Effector CD8-positive, alpha-beta T cell (primary cell): ENCODE measurements at regions not wholly inside any gene's neighbourhood (a gene's known extent, or its start where the extent isn't known, plus 50 kb on each side); places are given as distances from the start of the nearest gene placed in this dataset.

Experiments used
- DNase-seq: peaks from one replicate; lab custom pipeline; 2025; lab: John Stamatoyannopoulos, UW

GRCh38 chr16:6206080-6206479, 1108.5 kb upstream of the EEF2KMT start:
- no peak for DNase-seq

- DNase-seq, result no peak
Measured at GRCh38 chr16:6204945-6205344, 1107.3 kb upstream of the EEF2KMT start.

GRCh38 chr16:6200861-6201260, 1103.3 kb upstream of the EEF2KMT start:
- no peak for DNase-seq

- no peak for DNase-seq
Measured at GRCh38 chr16:6200271-6200670, 1102.7 kb upstream of the EEF2KMT start.

DNA sequence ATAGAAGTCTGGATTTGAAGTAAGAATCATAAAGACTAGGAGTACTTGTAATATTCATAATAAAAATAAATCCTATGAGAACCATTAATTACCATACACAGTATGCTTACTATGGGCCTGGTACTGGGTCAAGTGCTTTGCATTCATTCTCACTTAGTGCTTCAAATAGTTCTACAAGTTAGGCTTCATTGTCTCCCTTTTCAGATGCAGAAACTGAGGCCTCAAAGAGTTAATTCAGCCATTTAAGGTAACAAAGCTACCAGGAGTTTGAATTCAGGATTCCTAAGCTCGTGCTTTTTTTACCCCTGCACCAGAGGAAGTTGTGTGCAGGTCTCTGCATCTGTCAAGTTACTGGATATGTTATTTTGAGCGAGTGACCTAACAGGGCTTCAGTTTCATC, 1098.4 kb upstream of the EEF2KMT start:
- DNase-seq, result no peak

DNA sequence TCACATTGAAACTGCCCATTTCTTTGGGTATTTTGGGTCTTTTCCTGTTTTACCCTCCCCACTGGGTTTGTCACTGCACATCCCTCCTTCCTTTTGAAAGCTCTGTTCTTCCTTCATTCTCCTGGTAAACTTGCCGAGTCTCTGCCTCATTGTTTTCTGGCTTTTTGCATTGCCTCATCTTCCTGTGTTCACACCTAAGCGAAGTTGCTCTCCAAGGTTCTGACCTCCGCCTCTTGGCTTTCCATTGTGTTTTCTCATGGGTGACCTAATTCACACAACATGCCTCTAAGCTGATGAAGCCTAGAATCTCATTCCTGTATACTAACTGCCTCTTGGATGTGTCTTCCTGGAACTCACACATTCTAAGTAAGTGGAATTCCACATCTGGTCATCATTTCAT, 1096.1 kb upstream of the EEF2KMT start:
- no peak for DNase-seq

- no peak for DNase-seq
Measured at GRCh38 chr16:6192984-6193383, 1095.4 kb upstream of the EEF2KMT start.

DNA sequence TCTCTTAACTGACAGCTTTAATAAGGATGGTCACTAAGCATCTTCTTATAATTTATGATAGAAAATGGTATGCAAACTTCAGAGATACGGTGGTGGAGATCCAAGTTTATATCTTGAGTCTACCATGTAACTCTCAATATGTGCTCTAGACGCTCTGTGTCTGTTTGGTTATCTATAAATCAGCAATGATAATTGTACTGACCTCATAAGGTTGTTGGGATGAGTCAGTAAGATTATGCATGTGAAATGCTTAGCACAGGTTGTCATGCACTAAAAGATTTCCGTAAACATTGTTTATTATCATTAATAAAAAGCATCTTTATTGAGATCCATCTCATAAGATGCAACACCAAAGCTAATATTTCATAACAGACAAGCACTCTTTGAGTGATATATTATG, 1094.9 kb upstream of the EEF2KMT start:
- no peak for DNase-seq

DNA sequence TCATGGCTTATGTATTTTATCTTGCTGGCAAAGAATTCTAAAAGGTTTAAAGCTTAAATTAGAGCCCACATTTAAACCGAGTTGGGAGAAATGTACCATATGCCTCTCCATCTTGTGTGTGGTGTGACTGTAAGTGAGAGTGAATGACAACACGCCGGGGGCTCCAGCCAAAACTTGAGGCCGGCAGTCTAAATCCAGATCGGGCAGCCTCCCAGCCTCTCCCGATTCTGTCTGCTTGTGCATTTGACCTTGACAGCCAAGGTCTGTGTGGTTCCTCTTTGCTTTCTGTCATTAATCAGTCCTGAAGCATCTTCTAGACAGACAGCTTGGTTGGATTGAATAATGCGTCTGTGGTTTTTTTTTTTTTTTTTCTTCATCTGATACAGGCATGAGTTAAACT, 1093.2 kb upstream of the EEF2KMT start:
- no peak for DNase-seq

DNA sequence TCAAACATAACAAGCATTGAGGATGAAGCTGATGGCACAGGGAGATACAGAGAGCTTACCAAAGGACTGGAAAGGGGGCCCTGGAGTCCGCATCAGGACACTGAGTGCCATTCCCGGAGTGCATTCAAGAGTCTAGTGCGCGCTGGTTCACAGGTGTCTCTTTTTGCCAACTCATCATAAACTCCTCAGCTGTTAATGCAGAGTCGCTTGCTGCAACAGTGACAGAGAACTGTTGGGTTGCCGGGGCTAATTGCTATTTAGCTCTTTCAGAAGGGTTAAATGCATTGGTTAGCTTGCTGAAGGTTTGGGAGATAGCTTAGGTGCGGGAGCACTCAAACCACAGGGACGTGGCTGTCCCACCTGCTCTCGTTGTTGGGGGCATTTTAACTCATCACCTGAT, 1091.6 kb upstream of the EEF2KMT start:
- DNase-seq, result no peak

- DNase-seq, result no peak
Measured at GRCh38 chr16:6177616-6178180, 1080.1 kb upstream of the EEF2KMT start.

DNA sequence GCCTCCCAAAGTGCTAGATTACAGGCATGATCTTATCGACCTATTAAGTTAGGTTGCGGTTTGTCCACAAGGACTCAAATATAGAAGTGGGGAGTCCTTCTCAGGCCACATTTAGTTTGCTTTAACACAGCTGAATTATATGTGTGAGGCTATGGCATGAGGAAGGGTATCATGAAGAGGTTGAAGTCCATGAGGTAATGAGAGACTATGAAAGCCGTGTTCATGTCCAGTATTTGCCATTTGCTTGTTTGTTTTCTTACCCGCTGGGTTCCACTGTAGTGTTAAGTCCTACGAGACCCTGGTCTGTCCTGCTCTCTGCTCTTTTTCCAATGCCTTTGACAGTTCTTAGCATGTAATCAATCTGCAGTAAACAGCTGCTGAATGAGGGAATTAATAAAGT, 1072.4 kb upstream of the EEF2KMT start:
- DNase-seq, result no peak

GRCh38 chr16:6165330-6165979, 1067.9 kb upstream of the EEF2KMT start:
- no peak for DNase-seq

DNA sequence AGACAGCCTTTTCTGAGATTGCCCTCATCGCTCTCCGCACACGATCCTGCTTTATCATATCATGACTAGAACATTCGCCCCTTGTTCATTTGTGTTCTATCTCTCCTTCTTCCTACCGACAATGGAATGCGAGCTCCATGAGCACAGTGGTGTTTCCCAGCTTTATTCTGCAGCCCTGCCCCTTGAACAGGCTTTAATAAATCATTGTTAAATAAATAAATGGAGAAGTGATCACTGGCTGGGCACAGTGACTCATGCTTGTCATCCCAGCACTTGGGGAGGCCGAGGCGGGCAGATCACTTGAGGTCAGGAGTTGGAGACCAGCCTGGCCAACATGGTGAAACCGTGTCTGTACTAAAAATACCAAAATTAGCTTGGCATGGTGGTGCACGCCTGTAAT, 1063.3 kb upstream of the EEF2KMT start:
- no peak for DNase-seq

DNA sequence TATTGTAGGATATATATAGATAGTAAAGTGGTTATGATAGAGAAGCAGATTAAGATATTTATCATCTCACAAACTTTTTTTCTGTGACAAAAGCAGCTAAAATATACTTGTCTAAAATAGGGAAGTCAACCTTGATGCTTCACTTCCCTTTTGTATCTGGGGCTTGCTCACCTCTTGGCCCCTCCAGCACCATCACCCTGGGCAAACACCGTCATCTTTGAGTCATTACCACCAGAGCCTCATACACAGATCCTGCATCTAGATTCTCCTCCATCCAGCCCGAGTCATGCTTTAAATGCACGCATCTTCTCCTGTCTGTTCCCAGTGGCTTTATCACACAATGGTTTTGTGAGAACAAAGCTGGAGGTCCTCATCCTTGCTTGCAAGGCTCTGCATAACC, 1062.7 kb upstream of the EEF2KMT start:
- no peak for DNase-seq

DNA sequence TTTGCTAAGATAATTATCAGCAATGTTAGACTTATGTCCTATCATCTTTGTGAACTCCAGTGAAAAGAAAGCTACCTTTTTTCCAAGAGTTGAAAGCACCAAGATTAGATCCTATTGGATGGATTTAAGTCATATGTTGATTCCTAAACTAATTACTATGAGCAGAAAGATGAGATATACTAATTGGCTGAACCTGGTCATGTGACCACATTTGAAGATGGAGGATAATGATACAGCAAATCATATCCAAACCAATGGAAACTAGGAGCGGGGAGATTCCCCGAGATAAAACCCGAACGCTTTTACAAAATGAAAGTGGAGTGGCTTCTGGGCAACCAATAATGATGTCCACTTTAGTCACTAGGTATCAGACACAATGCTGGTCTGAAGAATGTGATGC, 1060.2 kb upstream of the EEF2KMT start:
- no peak for DNase-seq

DNA sequence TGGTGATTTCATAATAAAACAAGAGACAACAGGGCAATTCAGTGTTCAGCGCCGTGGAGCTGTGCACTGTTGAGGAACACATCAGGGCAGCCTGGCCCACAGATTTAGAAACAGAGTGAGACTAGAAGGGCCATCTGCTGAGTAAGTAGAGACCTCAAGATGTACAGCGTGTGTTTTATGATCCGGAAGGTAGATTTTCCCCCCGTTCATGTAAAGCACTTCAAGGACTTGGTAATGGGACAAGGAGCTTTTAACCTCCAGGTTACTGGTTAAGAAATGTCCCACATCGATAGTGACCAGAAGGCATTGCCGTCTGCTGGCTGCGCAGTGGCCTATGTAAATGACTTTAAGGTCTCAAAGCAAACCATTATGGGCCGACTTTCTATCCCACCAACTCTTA, 1057.7 kb upstream of the EEF2KMT start:
- no peak for DNase-seq

DNA sequence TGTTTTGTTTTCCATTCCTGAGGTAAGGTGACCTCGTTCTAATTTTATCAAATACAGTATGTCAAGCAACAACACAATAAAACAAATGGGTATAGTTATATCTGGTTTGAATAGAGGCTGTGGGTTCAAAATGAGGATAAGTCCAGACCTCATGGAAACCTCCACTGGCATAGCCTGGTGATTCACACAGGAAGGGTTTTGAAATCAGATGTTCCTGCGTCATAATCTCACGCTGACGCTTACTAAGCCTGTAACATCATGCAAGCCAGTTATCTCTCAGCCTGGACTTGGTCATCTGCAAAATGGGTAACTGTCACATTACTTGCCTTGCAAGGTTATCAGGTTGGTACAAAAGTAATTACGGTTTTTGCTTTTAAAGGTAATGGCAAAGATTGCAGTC, 1056.3 kb upstream of the EEF2KMT start:
- DNase-seq, result no peak

- no peak for DNase-seq
Measured at GRCh38 chr16:6149031-6149430, 1051.4 kb upstream of the EEF2KMT start.

GRCh38 chr16:6148361-6148760, 1050.8 kb upstream of the EEF2KMT start:
- no peak for DNase-seq

GRCh38 chr16:6146874-6147425, 1049.4 kb upstream of the EEF2KMT start:
- no peak for DNase-seq

- no peak for DNase-seq
Measured at GRCh38 chr16:6146356-6146755, 1048.8 kb upstream of the EEF2KMT start.

DNA sequence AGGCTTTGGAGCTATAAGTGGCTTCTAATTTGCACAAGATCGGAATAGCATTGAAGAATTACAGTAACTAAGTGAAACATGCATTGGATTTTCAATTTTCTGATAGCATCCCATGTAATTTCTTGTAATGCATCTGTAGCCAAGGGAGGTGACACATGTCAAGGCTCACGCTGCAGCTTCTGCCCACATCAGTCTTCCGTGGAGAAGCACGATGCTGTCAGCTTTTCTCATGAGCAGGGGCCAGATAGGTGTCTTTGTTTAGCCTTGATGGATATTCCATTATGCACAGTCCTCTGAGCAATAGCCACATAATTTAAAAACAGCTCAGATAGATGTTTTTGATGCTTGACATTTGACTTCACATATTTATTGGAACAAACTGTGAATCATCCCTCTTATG, 1046.9 kb upstream of the EEF2KMT start:
- DNase-seq, result no peak

GRCh38 chr16:6143020-6143419, 1045.4 kb upstream of the EEF2KMT start:
- DNase-seq, result no peak
